NCI-H2029 treated with DMSO at 0.1 percent for 48 hours (cell line): ENCODE measurements at regions not wholly inside any gene's neighbourhood (a gene's known extent, or its start where the extent isn't known, plus 50 kb on each side); places are given as distances from the start of the nearest gene placed in this dataset.

ENCODE experiments used
- DNase-seq: peaks from one replicate; lab custom pipeline; 2025; lab: John Stamatoyannopoulos, UW

- no peak for DNase-seq
These were observed 235.6 kb upstream of the HS6ST1 start for GRCh38 chr2:128554151-128554769.

GRCh38 chr2:128555433-128555832 is 236.8 kb upstream of the HS6ST1 start:
- DNase-seq, result no peak

DNA sequence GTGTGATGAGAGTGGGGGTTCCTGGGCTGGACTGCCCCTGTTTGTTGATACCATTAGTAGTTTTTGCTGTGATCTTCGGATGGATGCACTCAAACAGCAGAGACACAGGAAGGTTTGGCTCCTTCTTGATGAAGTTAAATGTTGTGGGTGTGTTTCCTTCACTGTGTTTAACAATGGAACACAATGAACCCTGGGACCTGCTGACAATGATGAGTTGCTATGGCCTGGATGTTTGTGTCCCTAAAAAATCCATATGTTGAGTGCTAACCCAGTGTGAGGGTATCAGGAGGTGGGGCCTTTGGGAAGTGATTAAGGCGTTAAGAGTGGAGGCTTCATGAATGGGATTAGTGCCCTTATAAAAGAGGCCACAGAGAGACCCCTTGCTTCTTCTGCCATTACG is 237.4 kb upstream of the HS6ST1 start:
- DNase-seq, result no peak

GRCh38 chr2:128556633-128557032 is 238.0 kb upstream of the HS6ST1 start:
- DNase-seq, result no peak

- no peak for DNase-seq
These were observed 238.4 kb upstream of the HS6ST1 start for GRCh38 chr2:128557069-128557468.

GRCh38 chr2:128557831-128558241 is 239.2 kb upstream of the HS6ST1 start:
- no peak for DNase-seq

DNA sequence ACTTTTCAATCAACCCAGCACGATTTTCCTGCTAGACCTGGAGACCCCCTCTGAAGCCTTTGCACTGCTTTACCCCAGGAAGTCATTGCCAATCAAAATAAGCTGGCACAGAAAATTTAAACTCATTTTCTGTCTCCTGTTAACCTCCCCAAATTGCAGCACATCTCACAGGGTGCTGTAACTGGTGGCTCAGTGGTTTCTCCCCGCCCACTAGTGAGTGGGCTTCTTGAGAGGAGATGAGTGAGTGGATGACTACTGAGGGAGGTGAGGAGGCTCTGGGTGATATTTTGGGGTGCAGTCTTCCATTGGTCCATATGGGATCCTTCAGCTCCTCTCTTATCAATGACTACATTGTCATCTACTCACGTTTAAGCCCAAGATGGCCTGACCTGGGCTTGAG is 239.8 kb upstream of the HS6ST1 start:
- DNase-seq, result no peak

GRCh38 chr2:128558895-128559532 is 240.3 kb upstream of the HS6ST1 start:
- no peak for DNase-seq

- no peak for DNase-seq
These were observed 241.2 kb upstream of the HS6ST1 start for GRCh38 chr2:128559533-128560515.

GRCh38 chr2:128560718-128561117 is 242.1 kb upstream of the HS6ST1 start:
- no peak for DNase-seq

- no peak for DNase-seq
These were observed 244.0 kb upstream of the HS6ST1 start for GRCh38 chr2:128562471-128563347.

DNA sequence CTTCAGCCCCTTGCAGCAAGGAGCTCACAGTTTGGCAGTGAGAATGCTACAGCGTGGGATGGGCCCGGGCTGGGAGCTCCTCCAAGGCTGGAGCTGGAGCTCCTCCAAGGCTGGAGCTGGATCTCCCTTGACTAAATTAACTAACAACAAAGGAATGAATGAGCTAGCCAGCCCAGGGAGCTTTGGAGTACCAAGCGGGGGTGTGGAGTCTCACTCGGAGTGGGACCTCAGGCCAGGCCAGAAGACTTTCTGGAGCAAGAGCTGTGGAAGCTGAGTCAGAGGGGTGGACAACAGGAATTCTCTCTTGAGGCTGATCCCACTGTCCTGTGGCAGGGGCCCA is 244.7 kb upstream of the HS6ST1 start:
- no peak for DNase-seq

DNA sequence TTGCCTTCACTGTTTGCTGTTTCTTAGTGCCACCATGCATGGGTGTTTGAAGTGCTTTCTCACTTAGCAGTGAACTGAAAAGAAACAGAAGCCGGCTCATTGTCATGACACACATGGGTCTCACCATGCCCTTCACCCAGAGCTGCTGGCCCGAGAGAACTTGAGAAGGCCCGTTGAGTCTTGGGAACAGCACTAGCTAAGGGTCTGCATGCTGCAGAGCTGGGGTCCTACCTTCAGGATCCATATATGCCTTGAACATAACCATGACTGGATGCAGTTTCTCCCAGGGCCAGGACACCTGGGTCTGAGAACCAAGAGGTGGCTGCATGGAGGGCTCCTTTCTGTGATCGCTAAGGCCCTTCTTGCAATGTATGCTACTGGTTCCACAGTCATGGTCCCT is 245.5 kb upstream of the HS6ST1 start:
- DNase-seq, result no peak

DNA sequence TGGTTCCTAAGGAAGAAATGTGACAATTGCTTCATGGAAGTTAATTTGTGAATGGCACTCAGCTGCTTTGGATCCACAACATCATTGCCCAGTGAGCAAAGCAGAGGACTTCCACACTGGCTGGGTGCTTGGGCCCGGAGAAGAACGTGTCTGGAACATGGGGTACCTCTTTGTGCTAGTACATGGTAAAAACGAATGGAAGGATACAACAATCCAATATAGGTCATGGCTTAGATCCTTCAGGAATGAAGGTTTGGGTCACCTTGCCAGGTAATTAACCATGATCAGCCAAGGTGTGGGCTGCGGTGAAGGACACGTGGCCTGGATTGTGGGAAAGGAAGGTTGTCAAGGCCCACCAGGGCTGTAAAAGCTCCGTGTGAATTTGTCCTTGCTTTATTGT is 245.9 kb upstream of the HS6ST1 start:
- DNase-seq, result no peak

DNA sequence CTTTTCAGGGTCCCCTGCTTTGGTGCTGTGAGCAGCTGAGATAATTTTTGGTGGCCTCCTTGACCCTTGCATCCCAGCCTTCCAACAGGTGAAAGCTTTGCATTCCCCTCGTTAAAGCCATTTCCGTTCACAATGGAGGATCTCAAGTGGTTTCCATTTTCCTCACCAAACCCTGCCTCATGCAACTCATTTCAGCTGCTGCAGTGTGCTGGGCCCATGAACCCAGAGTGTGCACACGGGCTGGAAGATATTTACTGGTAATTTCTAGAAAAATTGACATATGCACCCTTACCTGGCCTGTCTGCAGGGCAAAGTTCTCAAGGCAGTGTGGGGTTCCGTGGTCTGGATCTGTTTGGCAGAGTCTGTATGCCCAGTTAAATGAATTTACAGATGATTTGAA is 246.8 kb upstream of the HS6ST1 start:
- no peak for DNase-seq

DNA sequence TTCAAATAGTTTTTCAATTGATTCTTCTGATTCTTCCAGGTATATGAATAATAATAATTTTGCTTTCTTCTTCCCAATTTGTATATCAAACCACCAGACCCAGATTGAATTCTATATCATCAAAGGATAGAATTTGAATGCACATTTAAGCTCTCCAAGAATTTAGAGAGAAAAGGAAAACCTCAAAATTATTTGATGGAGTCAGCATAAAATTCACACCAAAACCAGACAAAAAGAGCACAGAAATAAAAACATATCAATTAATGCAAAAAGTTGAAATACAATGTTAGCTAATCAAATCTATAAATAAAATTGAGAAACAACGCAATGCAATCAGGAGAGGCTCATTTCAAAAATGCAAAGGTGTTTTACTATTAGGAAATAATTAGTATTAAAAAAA is 248.0 kb upstream of the HS6ST1 start:
- no peak for DNase-seq

DNA sequence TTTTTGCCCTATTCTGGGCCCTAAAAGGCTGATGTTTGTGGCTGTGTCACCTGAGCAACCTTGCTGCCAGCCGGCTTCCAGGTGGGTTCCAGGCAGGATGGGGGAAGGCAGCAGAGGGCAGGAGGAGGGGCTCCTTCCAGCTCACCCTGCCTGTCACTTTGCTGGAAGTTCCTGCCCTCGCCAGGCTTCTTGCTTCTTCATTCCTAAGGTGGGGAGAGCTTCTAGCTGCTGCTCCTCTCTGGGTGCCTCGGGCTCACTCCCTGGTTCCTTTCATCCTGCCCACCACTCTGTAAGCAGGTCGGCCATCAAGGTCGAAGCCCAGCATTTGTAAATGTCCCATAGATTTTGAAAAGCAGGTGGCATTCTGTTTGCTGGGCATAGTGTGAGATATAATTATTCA is 249.4 kb upstream of the HS6ST1 start:
- no peak for DNase-seq

GRCh38 chr2:128573116-128573515 is 254.4 kb upstream of the HS6ST1 start:
- DNase-seq, result no peak

DNA sequence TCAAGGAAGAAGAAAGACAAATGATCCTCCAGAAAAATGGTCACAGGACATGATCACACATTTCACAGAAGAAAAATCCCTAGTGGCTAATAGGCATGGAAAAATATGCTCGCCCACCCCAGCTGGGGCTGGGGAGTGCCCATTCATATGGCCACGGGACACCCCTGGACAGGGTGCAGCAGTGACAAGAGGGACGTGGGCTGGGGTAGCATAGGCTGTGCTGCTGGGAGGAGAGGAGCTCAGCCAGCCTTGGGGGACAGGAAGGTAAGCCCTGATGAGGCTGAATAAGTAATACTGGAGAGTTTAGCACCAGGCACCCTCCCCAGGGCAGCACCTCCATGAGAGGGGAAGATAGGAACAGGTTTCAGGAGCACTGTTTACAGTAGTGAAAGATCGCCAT is 254.9 kb upstream of the HS6ST1 start:
- no peak for DNase-seq

DNA sequence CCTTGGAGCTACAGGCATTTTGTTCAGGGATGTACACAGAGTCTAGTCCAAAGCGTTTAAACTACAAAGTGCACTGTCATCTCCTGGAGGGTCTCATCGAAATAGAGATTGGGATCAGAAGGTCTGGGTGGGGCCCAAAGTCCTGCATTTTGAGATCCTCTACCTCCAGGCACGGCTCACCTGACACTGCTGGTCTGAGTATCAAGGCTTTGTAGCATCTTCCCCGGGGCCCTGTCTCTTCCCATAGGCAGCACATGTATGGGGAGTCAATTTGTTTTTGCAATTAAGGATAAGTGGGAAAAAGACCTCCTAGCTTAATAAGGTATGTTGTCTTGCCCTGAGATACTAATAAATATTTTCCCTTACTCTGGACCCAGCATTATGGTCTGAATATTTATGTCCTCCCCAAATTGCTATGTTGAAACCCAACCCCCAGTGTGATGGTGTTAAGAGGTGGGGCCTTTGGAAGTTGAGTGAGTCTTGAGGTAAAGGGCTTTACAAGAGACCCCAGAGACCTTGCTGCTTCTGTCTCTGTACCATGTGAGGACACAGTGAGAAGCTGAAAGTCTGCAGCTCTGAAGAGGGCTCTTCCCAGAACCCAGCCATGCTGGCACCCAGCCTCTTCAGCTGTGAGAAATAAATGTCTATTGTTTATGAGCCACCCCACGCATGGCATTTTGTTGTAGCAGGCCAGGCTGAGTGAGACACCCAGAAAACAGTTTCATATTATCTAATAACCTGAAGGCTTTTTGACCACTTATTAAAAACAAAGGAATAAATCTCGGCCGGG is 258.7 kb upstream of the HS6ST1 start:
- no peak for DNase-seq
